Stomach (tissue), 4 donors: ENCODE measurements at regions not wholly inside any gene's neighbourhood (a gene's known extent, or its start where the extent isn't known, plus 50 kb on each side); places are given as distances from the start of the nearest gene placed in this dataset.

Experiments used
- EP300 ChIP-seq: sonication (generic); formaldehyde crosslinking; IDR thresholded peaks from one replicate; pipeline ENCODE4 v1.6.1; 2017; ENCODE audit warnings: antibody characterized with exemption
- POLR2A ChIP-seq, 4 donors: fragments of 450-650 bp; IDR thresholded peaks; one replicate each; pipeline ENCODE4 v1.6.1; 2016; ENCODE audit warnings: antibody characterized with exemption in 4 of 4, control low read depth in 2 of 4, mild to moderate bottlenecking in 1 of 4, moderate library complexity in 1 of 4
- TF ChIP-seq, protein P1 (sequence below), 7 experiments: fragments of 450-650 bp in 4 of 7; fragments of 200-600 bp in 3 of 7; sonication (generic) in 3 of 7; IDR thresholded peaks; one replicate each; pipeline ENCODE4 v1.5.1; 2016 to 2019; ENCODE audit warnings: antibody characterized with exemption in 7 of 7, control low read depth in 2 of 7, mild to moderate bottlenecking in 1 of 7

DNA sequence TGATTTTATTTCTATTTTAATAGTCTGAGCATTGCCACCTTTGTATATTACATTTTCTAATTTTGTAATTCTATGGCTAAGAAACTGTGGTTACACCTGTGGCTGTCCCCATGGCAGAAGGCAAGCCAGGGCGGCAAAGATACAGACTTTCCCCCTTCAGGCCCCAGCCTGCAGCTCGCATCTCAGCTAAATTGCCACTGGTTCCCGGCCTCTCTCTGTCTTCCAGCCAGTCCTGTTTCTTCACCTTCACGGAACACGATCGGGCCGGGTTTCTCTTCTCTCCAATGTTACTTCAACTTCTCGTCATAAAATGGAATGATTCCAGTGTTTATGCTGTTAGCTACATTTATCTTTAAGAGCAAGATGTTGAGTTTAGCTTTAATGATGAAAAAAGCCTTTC, 124.5 kb upstream of the ZNF507 start:
- TF ChIP-seq POLR2A (IDR thresholded peaks at IDR 0.05) (no peak), EP300 (no peak)
- TF ChIP-seq, protein P1, sequence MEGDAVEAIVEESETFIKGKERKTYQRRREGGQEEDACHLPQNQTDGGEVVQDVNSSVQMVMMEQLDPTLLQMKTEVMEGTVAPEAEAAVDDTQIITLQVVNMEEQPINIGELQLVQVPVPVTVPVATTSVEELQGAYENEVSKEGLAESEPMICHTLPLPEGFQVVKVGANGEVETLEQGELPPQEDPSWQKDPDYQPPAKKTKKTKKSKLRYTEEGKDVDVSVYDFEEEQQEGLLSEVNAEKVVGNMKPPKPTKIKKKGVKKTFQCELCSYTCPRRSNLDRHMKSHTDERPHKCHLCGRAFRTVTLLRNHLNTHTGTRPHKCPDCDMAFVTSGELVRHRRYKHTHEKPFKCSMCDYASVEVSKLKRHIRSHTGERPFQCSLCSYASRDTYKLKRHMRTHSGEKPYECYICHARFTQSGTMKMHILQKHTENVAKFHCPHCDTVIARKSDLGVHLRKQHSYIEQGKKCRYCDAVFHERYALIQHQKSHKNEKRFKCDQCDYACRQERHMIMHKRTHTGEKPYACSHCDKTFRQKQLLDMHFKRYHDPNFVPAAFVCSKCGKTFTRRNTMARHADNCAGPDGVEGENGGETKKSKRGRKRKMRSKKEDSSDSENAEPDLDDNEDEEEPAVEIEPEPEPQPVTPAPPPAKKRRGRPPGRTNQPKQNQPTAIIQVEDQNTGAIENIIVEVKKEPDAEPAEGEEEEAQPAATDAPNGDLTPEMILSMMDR (IDR thresholded peaks at IDR 0.05), result no peak
